GM18867 (cell line): ENCODE measurements at regions not wholly inside any gene's neighbourhood (a gene's known extent, or its start where the extent isn't known, plus 50 kb on each side); places are given as distances from the start of the nearest gene placed in this dataset.
"Not testable (repeated sequence)": the region's sequence is repeated elsewhere in the genome, so short reads cannot be mapped to it uniquely, and the experiment has no call there.

ENCODE experiments used
- ATAC-seq: cut with Tn5 transposase; IDR thresholded peaks from one replicate; pipeline ENCODE4 v1.9.1; 2021; ENCODE audit warnings: mild to moderate bottlenecking, moderate library complexity; ENCODE audit not compliant: unreplicated experiment

DNA sequence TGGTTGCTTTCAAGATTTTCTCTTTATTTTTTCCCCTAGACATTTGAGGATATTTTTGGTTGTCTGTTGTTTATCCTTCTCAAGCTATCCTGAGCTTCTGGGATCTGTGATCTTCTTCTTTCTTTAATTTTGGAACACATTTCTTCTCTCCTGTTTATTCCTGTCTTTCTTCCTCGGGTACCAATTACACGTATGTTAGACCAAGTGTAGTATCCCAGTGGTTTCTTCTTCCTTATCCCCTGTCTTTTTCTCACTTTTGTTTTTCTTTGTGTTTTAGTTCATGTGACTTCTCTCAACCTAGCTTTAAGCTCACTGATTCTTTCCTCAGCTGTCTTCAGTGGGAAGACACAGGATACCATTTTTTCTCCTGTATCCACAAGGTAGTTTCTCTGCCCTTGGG, 120.0 kb downstream of the GALR1 start:
- no peak for ATAC-seq

DNA sequence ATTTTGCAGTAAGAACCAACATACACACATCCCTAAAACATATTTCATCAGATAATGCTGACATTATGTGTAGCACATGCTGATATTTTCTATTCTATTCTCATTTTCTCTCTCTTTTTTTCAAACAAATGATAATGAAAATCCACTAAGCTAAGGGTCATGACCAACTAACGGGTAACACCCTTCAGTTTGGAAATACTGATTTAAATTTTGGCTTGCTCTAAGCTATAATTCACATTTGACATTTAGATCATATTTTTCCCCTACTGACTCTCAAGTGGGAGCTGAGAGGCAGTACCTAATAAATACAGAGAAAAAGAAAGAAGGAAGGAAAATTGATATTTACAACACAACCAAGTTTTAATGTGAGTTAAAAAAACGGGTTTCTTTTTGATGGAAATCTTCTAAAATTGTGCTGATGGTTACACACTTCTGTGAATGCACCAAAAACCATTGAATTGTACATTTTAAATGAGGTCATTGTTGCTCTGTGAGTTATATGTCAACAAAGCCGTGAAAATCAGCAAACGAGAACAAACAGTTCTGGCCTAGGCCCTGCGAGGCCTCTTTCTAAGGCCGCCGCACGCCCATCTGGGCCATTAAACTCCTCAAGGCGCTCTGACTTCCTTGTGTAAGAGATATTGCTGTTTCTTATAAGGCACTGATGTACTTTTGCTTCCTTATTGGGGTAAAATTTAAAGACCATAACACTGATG, 124.2 kb downstream of the GALR1 start:
- no peak for ATAC-seq

DNA sequence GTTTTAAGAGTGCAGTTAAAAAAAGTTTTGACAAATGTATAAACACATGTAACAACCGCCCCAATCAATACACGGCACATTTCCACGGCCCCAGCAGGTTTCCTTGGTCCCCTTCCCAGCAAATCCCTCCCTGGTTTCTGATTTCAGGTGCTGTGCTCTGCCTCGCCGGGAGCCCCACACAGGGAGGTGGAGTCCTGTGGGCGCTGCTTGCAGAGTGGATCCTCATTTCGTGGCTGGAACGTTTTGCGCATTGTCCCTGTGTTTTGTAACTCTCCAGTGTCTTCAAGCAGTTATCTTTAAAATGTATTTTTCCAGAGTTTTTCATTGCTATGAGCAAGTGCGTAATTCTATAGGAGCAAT, 124.8 kb downstream of the GALR1 start:
- no peak for ATAC-seq

DNA sequence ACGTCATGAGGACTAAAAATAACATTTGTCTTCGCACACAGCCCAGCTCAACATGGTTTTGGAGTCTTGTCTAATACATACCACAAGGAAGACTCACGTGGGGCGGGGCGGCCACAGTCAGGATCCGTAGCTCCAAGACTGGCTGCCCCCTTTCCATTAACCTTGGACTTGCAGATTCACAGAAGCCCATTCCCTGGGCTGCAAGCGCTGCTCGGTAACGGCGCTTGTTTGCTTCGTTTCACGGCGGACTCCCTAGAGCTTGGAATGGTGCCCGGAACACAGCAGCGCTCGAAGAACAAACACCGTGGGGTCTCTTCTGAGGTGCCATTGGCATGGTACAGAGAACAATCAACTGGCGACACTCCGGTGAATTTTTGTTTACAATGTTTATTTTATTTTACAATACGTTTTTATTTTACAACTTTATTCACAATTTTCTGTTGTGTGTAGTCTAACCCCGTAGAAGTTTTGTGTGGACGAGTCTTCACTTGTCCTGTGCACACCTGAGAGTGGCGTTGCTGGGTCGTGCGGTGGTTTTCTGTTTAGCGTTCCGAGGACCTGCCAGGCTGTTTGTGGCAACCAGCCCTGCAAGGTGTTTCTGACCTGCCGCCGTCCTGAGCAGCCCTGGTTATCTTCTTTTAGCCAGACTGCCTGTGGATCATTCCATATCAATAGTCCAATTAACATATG, 126.5 kb downstream of the GALR1 start:
- ATAC-seq = no peak

DNA sequence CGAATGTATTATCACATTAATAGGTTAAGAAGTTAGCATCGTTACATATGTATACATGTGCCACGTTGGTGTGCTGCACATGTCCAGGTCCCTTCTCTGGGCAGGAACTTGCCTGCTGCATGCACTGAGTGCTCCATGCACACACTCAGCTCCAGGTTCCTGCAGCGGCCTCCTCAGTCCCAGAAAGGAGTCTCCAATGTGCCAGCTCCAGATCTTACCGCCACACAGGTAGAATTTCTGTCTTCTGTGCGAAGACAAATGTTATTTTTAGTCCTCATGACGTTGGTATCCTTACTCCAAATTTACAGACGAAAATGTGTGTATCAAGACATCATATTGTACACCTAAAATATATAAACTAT, 127.1 kb downstream of the GALR1 start:
- ATAC-seq = no peak

DNA sequence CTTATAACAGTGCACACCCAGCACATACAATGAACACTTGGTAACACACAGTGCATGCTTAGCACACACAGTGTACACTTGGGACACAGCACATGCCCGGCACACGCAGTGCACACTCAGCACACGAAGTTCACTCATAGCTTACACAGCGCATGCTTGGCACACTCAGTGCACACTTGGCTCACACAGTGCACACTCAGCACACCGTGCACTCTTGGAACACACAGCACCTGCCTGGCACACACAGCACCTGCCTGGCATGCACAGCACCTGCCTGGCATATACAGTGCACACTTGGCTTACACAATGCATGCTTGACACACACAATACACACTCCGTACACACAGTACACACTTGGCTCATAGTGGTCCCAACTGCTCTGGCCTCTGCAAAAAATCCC, 128.2 kb downstream of the GALR1 start:
- no peak for ATAC-seq

DNA sequence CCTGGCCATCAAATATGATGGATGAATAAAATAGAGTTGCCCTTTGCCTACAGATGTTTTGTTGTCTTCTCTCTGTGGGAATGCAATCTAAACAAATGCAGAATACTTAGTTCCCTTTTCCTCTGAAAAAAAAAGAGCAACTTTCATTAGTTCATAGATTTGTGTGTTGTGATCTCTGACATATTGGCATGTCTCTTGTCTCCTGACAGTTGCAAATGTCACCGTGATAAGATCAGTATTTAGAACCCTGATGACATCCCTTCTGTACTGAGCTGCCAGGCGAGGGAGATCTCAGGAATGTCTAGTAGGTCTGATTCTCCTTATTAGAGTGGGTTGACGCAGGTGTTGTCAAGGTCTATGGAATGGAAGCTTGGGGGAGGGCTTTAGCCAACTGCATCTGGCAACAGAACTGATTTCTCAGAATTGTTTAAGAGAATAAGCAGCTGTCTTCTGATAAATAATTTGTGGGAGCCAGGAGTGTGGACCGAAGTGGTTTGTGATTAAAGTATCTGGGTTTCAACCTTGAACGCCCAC, 130.4 kb downstream of the GALR1 start:
- ATAC-seq = no peak

DNA sequence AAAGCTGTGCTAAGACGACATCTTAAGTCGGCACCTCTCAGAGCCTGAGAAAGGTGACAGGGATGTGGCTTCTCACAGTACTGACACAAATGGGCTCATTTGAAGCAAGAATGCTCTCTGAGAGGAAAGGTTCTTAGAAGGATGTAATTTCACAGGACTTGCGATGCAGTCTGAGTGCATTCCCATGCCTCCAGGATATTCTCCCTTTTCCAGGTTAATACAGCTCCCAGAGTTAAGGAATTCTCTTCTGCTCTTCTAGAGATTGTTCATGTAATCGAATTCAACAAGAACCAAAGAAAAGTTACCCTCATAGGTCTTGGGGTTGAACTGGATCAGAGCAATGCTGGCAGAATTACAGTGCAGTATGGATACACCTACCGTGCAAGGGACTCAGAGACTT, 131.0 kb downstream of the GALR1 start:
- no peak for ATAC-seq

DNA sequence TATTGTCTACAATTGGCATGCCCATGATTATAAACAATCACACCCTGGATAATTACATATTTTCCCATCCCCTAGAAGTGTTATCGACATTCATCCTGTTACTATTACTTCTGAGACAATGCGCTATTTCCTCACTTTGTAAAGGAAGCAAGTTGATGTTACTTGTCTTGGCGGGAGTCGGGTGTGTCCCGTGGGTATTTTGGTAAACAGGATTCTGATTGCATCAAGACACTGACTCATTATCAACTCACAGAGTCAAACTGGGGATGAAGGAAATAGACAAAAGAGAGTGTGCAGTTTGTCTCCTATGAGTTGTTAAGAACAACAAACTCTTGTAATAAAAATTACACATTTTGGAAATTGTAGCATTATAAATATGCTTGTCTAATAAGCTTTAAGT, 142.7 kb downstream of the GALR1 start:
- ATAC-seq = no peak

DNA sequence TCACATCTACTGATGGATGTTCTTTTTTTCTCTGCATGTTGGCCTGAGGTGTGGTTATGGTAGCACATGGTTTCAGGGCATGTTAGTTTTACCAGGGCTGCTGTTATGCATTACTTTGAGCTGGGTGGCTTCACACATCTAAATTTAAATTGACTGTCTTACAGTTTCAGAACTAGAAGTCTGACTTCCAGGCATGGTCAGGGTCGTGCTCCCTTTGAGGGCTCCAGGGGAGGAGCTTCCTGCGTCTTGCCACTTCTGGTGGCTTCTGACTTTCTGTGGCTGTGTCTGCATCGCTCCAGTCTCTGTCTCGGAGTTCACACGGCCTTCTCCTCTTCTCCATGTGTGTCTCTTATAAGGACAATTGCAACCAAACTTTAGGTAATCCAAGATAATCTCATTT, 143.9 kb downstream of the GALR1 start:
- no peak for ATAC-seq

DNA sequence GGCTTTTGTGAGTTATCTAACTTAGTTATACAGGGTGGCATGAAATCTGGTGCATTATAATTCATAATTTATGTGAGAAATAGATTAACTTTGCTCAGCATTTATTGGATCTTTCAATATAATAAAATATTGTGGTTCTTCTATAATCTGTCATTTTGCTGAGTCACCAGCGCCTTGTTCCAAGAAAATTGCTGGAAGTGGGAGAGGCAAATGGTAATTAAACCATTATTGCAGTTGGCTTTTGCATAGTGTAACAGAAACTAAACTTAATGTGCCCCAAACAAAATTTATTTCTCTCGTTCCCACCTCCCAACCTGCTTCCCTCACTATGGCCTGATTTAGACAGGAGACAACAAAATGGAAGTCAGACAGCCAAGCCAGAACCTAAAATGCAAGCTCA, 146.3 kb downstream of the GALR1 start:
- ATAC-seq = no peak

DNA sequence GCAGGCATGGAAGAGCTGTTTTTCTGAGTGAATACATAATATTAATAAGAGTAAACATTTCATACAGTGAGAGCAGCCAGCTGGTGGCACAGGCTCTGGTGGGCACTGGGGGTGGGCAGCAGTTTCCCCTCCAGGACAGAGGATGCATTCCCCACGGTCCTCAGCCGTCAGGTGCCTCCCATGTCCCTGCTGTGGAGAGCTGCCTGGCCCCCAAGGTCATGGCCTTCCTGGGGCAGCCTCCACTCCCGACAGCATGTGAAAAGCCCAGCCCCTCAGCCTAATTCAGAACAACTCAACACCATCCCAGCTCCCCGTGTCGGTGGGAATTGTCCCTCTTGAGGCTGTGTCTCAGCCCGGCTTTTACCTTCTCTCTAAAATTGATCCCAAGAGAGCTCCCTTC, 147.4 kb downstream of the GALR1 start:
- no peak for ATAC-seq

DNA sequence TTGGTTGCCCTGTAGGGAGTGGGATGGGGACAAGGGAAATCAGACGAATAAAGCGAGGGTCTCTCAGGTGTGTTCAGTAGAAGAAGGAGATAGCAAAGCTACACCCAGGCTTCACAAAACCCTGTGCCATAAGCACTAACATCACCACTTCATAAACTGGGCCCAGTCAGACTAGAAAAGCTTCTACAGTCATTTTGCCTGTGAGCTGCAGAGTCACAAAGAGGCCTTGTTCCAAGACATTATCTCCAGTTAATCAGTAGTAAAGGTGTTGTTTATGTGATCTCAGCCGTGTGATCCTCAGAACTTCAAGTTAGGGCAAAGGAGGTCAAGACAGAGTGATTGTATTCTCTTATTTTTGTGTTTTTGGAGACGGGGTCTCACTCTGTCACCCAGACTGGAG, 148.0 kb downstream of the GALR1 start:
- no peak for ATAC-seq

DNA sequence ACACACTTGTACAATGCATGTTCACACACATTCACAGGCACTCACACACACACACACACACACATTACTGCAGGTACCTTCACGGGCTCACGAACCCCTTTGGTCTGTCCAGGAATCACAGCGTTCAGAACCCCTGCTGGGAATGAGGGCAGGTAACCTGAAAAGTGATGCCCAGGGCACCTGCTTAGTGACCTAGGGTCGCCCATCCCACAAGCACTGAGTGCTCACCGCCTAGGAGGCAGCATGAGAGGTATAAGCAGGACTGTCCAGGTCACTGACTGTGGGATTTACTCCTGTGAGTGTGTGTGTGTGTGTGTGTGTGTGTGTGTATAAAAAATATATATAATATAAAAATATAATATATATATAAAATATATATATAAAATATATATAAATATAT, 150.9 kb downstream of the GALR1 start:
- ATAC-seq = no peak

DNA sequence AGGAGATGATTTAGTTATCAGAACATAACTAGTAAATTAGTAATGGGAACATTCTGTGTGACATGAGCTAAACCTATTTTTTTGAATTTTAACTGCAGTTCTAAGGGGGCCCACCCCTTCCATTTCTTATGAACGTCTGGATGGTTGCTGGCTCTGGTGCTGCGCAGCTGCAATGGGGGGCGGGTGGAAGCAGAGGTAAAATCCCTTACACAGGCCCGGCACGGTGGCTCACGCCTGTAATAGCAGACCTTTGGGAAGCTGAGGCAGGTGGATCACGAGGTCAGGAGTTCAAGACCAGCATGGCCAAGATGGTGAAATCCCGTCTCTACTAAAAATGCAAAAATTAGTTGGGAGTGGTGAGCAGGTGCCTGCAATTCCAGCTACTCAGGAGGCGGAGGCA, 151.5 kb downstream of the GALR1 start:
- no peak for ATAC-seq

DNA sequence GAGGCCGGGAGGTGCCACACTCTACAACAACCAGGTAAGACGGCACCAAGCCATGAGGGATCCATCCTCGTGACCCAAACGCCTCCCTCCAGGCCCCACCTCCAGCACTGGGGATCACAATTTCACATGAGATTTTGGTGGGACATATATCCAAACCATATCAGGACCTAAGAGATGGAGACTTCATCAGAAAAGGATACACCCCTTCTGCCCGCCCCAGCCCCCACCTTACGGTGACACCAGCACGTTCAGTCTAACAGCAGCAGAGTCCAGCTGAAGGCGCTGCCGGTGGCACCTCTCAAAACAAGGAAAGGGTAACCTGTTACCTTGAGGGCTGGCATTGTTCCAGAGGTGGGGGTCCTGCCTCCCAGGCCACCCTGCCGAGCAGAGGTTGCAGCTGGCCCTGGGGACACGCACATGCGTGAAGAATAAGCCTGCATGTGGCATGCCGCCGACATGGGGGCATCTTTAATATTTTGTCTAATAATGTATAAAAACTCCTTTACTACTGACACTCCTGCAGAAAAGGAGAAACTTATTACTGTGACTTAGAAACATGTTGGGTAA, 154.4 kb downstream of the GALR1 start:
- ATAC-seq = no peak

DNA sequence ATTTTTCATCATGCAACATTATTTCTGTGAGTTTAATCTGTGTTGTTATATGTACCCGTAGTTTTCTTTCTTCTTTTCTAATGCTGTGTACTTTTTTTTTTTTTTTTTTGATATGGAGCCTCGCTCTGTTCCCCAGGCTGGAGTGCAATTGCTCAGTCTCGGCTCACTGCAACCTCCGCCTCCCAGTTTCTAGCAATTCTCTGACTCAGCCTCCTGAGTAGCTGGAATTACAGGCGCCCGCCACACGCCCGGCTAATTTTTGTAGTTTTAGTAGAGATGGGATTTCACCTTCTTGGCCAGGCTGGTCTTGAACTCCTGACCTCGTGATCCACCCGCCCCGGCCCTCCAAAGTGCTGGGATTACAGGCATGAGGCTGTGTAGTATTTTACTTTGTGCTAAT, 155.4 kb downstream of the GALR1 start:
- no peak for ATAC-seq

DNA sequence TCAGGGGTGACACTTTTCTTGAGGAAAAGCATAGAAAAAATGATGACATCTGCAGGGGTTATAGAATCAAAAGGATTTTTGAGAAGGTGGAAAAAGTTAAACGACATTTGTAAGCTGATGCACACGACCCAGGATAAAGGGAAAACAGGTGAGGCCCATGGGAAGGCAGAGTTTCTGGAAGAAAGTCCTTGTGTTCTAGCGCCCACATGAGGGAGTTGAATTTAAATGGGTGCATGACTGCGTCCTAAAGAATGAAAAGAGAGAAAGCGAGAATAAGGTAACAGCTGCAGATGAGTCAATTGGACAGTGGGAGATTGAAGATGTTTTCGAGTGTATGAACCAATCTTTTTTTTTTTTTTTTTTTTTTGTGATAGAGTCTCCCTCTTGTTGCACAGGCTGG, 158.1 kb downstream of the GALR1 start:
- no peak for ATAC-seq

DNA sequence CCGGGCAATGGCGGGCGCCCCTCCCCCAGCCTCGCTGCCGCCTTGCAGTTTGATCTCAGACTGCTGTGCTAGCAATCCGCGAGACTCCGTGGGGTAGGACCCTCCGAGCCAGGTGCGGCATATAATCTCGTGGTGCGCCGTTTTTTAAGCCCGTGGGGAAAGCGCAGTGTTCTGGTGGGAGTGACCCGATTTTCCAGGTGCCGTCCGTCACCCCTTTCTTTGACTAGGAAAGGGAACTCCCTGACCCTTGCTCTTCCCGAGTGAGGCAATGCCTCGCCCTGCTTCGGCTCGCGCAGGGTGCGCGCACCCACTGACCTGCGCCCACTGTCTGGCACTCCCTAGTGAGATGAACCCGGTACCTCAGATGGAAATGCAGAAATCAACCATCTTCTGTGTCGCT, 171.9 kb downstream of the GALR1 start:
- ATAC-seq = not testable (repeated sequence)

DNA sequence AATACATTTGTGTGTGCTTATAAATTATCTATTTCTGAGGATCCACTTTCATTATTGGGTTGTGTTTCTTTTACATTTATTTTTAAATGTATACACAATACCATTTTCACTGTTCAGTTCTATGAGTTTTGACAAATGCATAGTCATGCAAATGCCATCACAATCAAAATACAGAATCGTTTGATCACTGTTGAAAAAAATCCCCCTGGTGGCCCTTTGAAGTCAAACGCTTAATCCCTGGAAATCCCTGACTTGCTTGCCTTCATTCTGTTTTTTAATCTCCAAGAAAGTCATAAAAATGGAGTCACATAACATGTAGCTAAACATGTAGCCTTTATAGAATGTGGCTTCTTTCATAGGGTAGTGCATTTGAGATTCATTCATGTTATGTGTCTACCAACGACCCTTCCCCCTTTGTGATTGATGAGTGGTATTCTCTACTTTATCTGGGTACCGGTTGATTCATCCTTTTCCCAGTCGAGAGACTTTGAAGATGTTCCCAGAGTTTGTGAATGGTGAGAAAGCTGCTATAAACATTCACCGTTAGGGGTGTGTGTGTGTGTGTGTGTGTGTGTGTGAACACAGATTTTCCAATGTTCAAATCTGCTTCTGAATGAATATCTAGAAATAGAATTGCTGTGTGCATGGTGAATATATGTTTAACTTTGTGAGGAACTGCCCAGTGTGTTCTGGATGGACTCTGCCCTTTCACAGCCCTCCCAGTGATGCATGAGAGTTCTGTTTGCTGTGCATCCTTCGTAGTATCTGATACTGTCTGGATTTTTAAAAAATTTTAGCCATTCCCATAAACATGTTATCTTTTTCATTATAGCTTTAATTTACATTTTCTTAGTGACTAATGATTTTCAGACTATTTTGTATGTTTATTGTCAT, 173.6 kb downstream of the GALR1 start:
- ATAC-seq = no peak

DNA sequence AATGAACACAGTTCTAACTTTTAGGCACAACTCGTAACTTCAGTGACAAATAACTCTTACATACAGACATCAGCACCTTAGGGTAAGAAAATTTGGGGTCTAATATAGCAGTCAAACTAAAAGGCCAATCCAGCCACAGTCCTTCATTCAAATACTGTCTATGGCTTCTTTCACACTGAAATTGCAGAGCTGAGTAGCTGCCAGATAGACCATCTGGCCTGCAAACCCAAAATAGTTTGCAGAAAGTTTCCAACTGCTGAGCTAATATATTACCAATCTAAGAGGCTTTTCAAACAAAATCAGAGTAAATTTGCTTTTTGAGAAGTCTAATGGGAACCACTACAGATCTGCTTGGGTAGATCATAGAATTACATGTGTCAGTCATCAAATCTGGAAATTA, 183.4 kb downstream of the GALR1 start:
- no peak for ATAC-seq
